SK-N-SH (cell line): ENCODE measurements at regions not wholly inside any gene's neighbourhood (a gene's known extent, or its start where the extent isn't known, plus 50 kb on each side); places are given as distances from the start of the nearest gene placed in this dataset.
A peak's percentile ranks its signal among the peaks of the same experiment; 100 is the strongest.

Experiments used
- CTCF ChIA-PET: fragments of 300-600, 350-600 bp; formaldehyde crosslinking; extraction: SDS; loops from one replicate; lab custom pipeline; 2021; lab: Yijun Ruan, JAX
- POLR2A ChIA-PET: fragments of 350-600 bp; sonication (Branson Sonifier 250); formaldehyde crosslinking; extraction: SDS; loops from one replicate; lab custom pipeline; 2020; ENCODE audit warnings: antibody characterized with exemption, inconsistent platforms; lab: Yijun Ruan, JAX
- DNase-seq: peaks from one replicate; pipeline ENCODE4 v3.0.0; 2012
- H2AFZ ChIP-seq: fragments of 200-600 bp; sonication (generic); 2 replicates; pipeline ENCODE4 v1.8.1; 2016; ENCODE audit warnings: antibody characterized with exemption, mild to moderate bottlenecking, low read depth
- H3F3A ChIP-seq: fragments of 200-600 bp; sonication (generic); replicated peaks from 2 replicates; pipeline ENCODE3; 2016; ENCODE audit warnings: antibody characterized with exemption, mild to moderate bottlenecking; ENCODE audit not compliant: insufficient read depth
- H3K27ac ChIP-seq, 2 experiments: fragments of 200-500 bp in 1 of 2; fragments of 200-600 bp in 1 of 2; sonication (Bioruptor generic) in 1 of 2; sonication (generic), shearing (Covaris generic) in 1 of 2; 2 replicates each; pipeline versions ENCODE4 v1.5.1 to v1.6.1; 2014 to 2016; ENCODE audit warnings: low read depth in 2 of 2, inconsistent platforms in 1 of 2, low read length in 1 of 2, mild to moderate bottlenecking in 1 of 2, mixed read lengths in 1 of 2
- H3K27me3 ChIP-seq: fragments of 200-600 bp; sonication (generic), shearing (Covaris generic); 2 replicates; pipeline ENCODE4 v1.6.1; 2016; ENCODE audit warnings: mixed run types; ENCODE audit not compliant: insufficient read depth
- H3K36me3 ChIP-seq, 2 experiments: fragments of 200-500 bp in 1 of 2; fragments of 200-600 bp in 1 of 2; sonication (Bioruptor generic) in 1 of 2; sonication (generic) in 1 of 2; replicated peaks in 1 of 2; 2 replicates each; pipeline versions ENCODE3 to v1.5.1; 2014 to 2016; ENCODE audit warnings: low read length in 1 of 2, mild to moderate bottlenecking in 1 of 2; ENCODE audit not compliant: insufficient read depth in 2 of 2, control insufficient read depth in 1 of 2
- H3K4me1 ChIP-seq, 2 experiments: fragments of 200-500 bp in 1 of 2; fragments of 200-600 bp in 1 of 2; sonication (Bioruptor generic) in 1 of 2; sonication (generic), shearing (Covaris generic) in 1 of 2; 2 replicates each; pipeline versions ENCODE4 v1.5.1 to v1.6.1; 2014 to 2016; ENCODE audit warnings: low read depth in 1 of 2, low read length in 1 of 2, mixed run types in 1 of 2; ENCODE audit not compliant: insufficient read depth in 2 of 2, control insufficient read depth in 1 of 2
- H3K4me2 ChIP-seq: fragments of 200-600 bp; sonication (generic), shearing (Covaris generic); 2 replicates; pipeline ENCODE4 v1.6.1; 2017; ENCODE audit warnings: mixed run types
- H3K4me3 ChIP-seq, 2 experiments: fragments of 200-500 bp in 1 of 2; fragments of 200-600 bp in 1 of 2; sonication (Bioruptor generic) in 1 of 2; sonication (generic), shearing (Covaris generic) in 1 of 2; 2 replicates each; pipeline versions ENCODE4 v1.5.1 to v1.8.1; 2014 to 2016; ENCODE audit warnings: low read depth in 2 of 2, inconsistent platforms in 1 of 2, low read length in 1 of 2, mild to moderate bottlenecking in 1 of 2, mixed read lengths in 1 of 2, moderate library complexity in 1 of 2
- H3K79me2 ChIP-seq: fragments of 200-600 bp; sonication (generic); 2 replicates; pipeline ENCODE4 v1.8.1; 2017; ENCODE audit warnings: mild to moderate bottlenecking; ENCODE audit not compliant: insufficient read depth
- H3K9ac ChIP-seq: fragments of 200-600 bp; sonication (generic); 2 replicates; pipeline ENCODE4 v1.6.1; 2017; ENCODE audit warnings: mixed run types
- H3K9me2 ChIP-seq: fragments of 200-600 bp; sonication (generic); 2 replicates; pipeline ENCODE4 v1.6.1; 2017; ENCODE audit warnings: mixed run types
- H3K9me3 ChIP-seq: fragments of 200-600 bp; sonication (generic); 2 replicates; pipeline ENCODE4 v1.6.1; 2017; ENCODE audit warnings: mixed run types, mild to moderate bottlenecking, moderate library complexity
- H4K20me1 ChIP-seq: fragments of 200-600 bp; sonication (generic); 2 replicates; pipeline ENCODE4 v1.6.1; 2017; ENCODE audit warnings: mild to moderate bottlenecking, mixed run types; ENCODE audit not compliant: insufficient read depth
- CTCF ChIP-seq: fragments of 200-600 bp; sonication (generic); IDR thresholded peaks from 2 replicates; pipeline ENCODE4 v1.6.1; 2017; ENCODE audit warnings: antibody characterized with exemption, mild to moderate bottlenecking, moderate library complexity
- ELF1 ChIP-seq: IDR thresholded peaks from 2 replicates; pipeline ENCODE4 v1.4.0; 2012
- EP300 ChIP-seq, 2 experiments: IDR thresholded peaks; 2 replicates each; pipeline versions ENCODE4 v1.4.0 to v1.6.1; 2012; ENCODE audit warnings: borderline replicate concordance in 1 of 2, low read depth in 1 of 2, low read length in 1 of 2
- EZH2phosphoT487 ChIP-seq: fragments of 200-600 bp; sonication (generic); IDR thresholded peaks from 2 replicates; pipeline ENCODE4 v1.6.1; 2017; ENCODE audit warnings: low read depth, mixed run types, mild to moderate bottlenecking, antibody characterized with exemption, moderate library complexity, borderline replicate concordance
- FOXJ3 ChIP-seq: sonication (generic); formaldehyde crosslinking; IDR thresholded peaks from 2 replicates; pipeline ENCODE4 v1.5.1; 2020; ENCODE audit warnings: mild to moderate bottlenecking, missing genetic modification reagents
- GABPA ChIP-seq: IDR thresholded peaks from 2 replicates; pipeline ENCODE4 v1.4.0; 2012; ENCODE audit warnings: low read depth, mild to moderate bottlenecking
- GATA2 ChIP-seq: sonication (generic); formaldehyde crosslinking; IDR thresholded peaks from 2 replicates; pipeline ENCODE4 v1.5.0; 2020; ENCODE audit warnings: mild to moderate bottlenecking, missing genetic modification reagents
- MAX ChIP-seq: IDR thresholded peaks from 2 replicates; pipeline ENCODE4 v1.4.0; 2012; ENCODE audit warnings: low read depth
- MEF2A ChIP-seq: IDR thresholded peaks from 2 replicates; pipeline ENCODE4 v1.4.0; 2012; ENCODE audit warnings: low read depth, borderline replicate concordance
- MXI1 ChIP-seq: IDR thresholded peaks from 2 replicates; pipeline ENCODE4 v1.6.1; 2012; ENCODE audit warnings: mild to moderate bottlenecking, low read depth, low read length, improper control_type of control experiment
- NFIC ChIP-seq: IDR thresholded peaks from 2 replicates; pipeline ENCODE4 v1.4.0; 2012; ENCODE audit warnings: borderline replicate concordance
- RAD21 ChIP-seq: IDR thresholded peaks from 2 replicates; pipeline ENCODE4 v1.6.1; 2012; ENCODE audit warnings: mild to moderate bottlenecking, low read length
- REST ChIP-seq: IDR thresholded peaks from 2 replicates; pipeline ENCODE4 v1.6.1; 2012; ENCODE audit warnings: mild to moderate bottlenecking, low read depth, low read length, moderate library complexity
- SMC3 ChIP-seq: IDR thresholded peaks from 2 replicates; pipeline ENCODE4 v1.6.1; 2012; ENCODE audit warnings: low read depth, low read length, improper control_type of control experiment
- TEAD4 ChIP-seq: IDR thresholded peaks from 2 replicates; pipeline ENCODE4 v1.4.0; 2012; ENCODE audit warnings: mild to moderate bottlenecking, borderline replicate concordance; ENCODE audit not compliant: insufficient read depth
- USF2 ChIP-seq: fragments of 150-350 bp; IDR thresholded peaks from 2 replicates; pipeline ENCODE4 v1.6.1; 2017; ENCODE audit warnings: antibody characterized with exemption, low read length, low read depth, borderline replicate concordance
- WGBS: methylation state at CpG from one replicate; pipeline ENCODE4 v1.1.6; 2017; ENCODE audit warnings: low lambda C conversion rate; 5-methylcytosine and 5-hydroxymethylcytosine counted together
- TF ChIP-seq, protein P1 (sequence below): IDR thresholded peaks from 2 replicates; pipeline ENCODE4; 2012

GRCh38 chr2:220033546-220033945 lies 406.1 kb downstream of the SLC4A3 start:
- no peaks in the 10 kb centered on the region for H3K79me2 ChIP-seq
- 15% methylated on average over 1 of the region's 1 CpG for WGBS
- POLR2A ChIA-PET, result no interaction called here
- H3K27me3 ChIP-seq, result no peaks in the 10 kb centered on the region
- H3K27ac ChIP-seq, result no peak overlapping the region
- H3K9me3 ChIP-seq, result no peaks in the 10 kb centered on the region
- H2AFZ ChIP-seq, result no peak overlapping the region
- CTCF ChIA-PET, result no interaction called here
- H3K9ac ChIP-seq, result no peak overlapping the region
- no peaks in the 10 kb centered on the region for H4K20me1 ChIP-seq
- no peaks in the 10 kb centered on the region for H3K36me3 ChIP-seq
- H3K4me1 ChIP-seq, result 0 out of 4 replicates have a peak, but pooled peaks cover 0 to 4% of the 10 kb centered on the region in 2 experiments
- H3F3A ChIP-seq, result peaks cover 7% of the 10 kb centered on the region
- TF ChIP-seq FOXJ3 (CRISPR knock-in tag) (no peak), USF2 (no peak)
- no peaks in the 10 kb centered on the region for H3K9me2 ChIP-seq
- H3K4me2 ChIP-seq, result peak overlapping the region; percentile 75; the same call in 1 of the 2 replicates
- H3K4me3 ChIP-seq, result no peak overlapping the region
- no peak for DNase-seq

GRCh38 chr2:220034426-220035130 lies 407.1 kb downstream of the SLC4A3 start:
- Histone ChIP-seq H2AFZ (peak overlapping the region; percentile 72; the same call in 1 of the 2 replicates), H3K36me3 (no peaks in the 10 kb centered on the region), H3K9me3 (no peaks in the 10 kb centered on the region), H3K9me2 (no peaks in the 10 kb centered on the region), H3K9ac (no peak overlapping the region), H3F3A (peaks cover 7% of the 10 kb centered on the region), H3K4me2 (peak overlapping the region; percentile 75; the same call in 1 of the 2 replicates), H3K27me3 (no peaks in the 10 kb centered on the region), H3K4me1 (0 out of 4 replicates have a peak, but pooled peaks cover 0 to 4% of the 10 kb centered on the region in 2 experiments), H3K27ac (peak overlapping the region; percentile 71; a peak in 3 of 4 replicates), H3K79me2 (no peaks in the 10 kb centered on the region), H4K20me1 (no peaks in the 10 kb centered on the region), H3K4me3 (no peak overlapping the region)
- no peak for DNase-seq
- CTCF ChIA-PET, result interaction anchor here (0.6 kb wide), 1 partner anchor 20 kb away, joined by 3 read pairs; no protein-coding TSS in a partner anchor
- POLR2A ChIA-PET, result no interaction called here
- TF ChIP-seq CTCF (no peak), SMC3 (no peak), GABPA (no peak), USF2 (no peak), MAX (no peak), MEF2A (no peak), EZH2phosphoT487 (no peak), REST (no peak), FOXJ3 (CRISPR knock-in tag) (no peak), RAD21 (no peak), TEAD4 (no peak), EP300 (IDR thresholded peaks at IDR 0.05; ENCODE audit: borderline replicate concordance in 1 of 2, low read depth in 1 of 2, low read length in 1 of 2) (peak in 1 of 2 experiments; percentile 28; a peak in 1 of 4 replicates), NFIC (peak; percentile 12; the same call in 1 of the 2 replicates), ELF1 (0 out of 2 replicates have a peak, but pooled peaks have one; percentile 21), GATA2 (no peak), MXI1 (no peak)
- TF ChIP-seq, protein P1, sequence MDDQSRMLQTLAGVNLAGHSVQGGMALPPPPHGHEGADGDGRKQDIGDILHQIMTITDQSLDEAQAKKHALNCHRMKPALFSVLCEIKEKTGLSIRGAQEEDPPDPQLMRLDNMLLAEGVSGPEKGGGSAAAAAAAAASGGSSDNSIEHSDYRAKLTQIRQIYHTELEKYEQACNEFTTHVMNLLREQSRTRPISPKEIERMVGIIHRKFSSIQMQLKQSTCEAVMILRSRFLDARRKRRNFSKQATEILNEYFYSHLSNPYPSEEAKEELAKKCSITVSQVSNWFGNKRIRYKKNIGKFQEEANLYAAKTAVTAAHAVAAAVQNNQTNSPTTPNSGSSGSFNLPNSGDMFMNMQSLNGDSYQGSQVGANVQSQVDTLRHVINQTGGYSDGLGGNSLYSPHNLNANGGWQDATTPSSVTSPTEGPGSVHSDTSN, result peak; percentile 56
